GM19043 (cell line): ENCODE measurements at regions not wholly inside any gene's neighbourhood (a gene's known extent, or its start where the extent isn't known, plus 50 kb on each side); places are given as distances from the start of the nearest gene placed in this dataset.
"Not testable (repeated sequence)": the region's sequence is repeated elsewhere in the genome, so short reads cannot be mapped to it uniquely, and the experiment has no call there.

Source experiments
- ATAC-seq: cut with Tn5 transposase; IDR thresholded peaks from one replicate; pipeline ENCODE4 v1.9.1; 2021; ENCODE audit warnings: low read depth; ENCODE audit not compliant: unreplicated experiment

DNA sequence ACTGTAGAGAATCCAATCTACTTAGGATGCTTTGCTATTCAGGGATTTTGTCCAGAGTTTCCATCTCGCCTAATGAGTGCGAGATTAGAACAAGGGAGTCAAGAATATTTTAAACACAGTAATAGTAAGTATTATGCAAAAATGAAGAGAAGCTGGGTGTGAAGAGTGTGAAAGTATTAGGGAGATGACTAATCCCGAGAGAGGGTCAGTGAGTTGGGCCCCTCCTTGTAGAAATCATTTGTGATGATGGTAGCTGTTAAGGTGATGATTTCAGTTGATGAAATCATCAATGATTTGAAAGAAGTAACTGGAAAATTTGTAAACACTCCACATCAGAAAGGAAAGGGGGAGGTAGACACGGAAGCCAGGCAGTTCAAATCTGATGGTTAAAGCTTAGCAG is 478.9 kb upstream of the MGAT4C start:
- ATAC-seq: no peak

DNA sequence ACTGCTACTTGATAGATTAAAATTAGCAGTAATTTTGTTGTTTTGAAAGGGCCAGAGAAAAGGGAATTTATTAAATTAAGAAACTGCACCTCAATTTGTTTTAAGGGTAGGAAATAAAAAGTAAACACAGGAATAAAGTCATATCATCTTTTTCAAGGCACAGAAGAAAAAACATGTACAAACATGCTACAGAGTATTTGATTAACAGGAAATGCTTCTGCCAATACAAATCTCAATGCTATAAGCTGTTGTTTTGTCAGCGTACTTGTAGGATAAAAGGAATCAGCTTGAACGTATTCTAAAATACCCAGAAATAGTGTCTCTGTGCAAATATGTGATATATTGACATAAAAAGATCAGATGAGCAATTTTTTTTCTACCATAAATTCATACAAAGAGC is 474.0 kb upstream of the MGAT4C start:
- ATAC-seq: no peak

DNA sequence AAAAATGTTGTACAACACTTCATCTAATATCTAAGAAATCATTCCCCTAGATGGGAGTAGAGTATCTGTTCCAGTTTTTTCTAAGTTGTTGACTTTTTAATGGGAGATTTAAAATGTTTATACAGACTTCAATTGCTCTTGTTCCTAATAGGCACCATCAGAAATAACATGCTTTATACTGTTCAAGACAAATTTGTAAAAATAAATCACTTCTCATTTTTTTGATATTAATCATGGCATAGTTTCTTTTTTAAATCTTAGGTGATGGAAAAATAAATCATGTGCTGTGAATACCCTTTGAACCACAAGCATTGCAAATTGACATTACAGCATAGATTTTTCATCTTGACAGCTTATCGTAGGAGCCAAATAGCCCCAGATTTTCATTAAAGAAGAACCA is 473.5 kb upstream of the MGAT4C start:
- ATAC-seq: no peak

DNA sequence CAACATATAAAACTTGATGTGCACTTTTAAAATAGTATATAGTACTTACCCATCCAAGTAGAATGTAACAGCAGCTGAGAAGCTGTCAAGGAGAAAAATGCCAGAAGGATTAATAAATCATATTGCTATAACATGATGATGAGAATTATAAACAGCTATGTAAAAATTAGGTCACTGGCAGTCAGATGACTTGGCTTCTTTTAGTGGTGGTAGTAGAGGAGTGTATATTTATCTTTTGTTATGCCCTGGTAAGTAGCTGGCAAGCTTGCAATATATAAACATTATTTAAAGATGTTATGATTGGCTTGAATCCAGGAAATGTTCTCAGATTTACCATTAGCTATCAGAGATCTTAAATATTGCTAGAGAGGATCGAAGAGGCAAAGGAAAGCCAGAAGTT is 471.0 kb upstream of the MGAT4C start:
- no peak for ATAC-seq

DNA sequence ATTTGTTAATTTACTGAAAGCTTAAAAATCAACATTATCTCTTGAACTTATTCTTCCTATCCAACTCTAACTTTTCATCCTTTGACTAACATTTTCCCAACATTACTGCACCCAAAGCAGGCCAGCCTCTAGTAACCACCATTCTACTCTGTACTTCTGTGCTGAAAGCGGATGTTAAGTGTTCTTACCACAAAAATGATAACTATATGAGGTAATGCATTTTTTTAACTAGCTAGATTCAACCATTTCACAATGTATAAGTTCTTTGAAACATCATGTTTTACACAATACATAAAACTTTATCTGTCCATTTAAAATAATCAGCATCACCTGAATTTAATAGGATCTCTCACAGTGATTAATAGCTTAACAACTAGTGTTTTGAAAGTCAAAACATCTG is 468.5 kb upstream of the MGAT4C start:
- ATAC-seq: no peak

DNA sequence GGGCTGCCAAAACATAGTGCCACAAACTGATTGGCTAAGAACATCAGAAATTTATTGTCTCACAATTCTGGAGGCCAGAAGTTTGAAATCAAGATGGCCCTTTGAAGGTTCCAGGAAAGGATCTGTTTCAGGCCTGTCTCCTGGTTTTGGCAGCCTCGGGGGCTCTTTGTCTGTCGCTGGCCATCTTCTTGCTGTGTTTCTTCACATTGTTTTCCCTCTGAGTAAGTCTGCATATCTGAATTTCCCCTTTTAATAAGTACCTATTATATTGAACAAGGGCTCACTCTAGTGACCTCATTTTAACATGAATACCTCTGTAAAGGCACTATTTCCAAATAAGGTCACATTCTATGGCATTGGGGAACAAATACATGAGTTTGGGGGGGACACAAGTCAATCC is 467.1 kb upstream of the MGAT4C start:
- no peak for ATAC-seq

DNA sequence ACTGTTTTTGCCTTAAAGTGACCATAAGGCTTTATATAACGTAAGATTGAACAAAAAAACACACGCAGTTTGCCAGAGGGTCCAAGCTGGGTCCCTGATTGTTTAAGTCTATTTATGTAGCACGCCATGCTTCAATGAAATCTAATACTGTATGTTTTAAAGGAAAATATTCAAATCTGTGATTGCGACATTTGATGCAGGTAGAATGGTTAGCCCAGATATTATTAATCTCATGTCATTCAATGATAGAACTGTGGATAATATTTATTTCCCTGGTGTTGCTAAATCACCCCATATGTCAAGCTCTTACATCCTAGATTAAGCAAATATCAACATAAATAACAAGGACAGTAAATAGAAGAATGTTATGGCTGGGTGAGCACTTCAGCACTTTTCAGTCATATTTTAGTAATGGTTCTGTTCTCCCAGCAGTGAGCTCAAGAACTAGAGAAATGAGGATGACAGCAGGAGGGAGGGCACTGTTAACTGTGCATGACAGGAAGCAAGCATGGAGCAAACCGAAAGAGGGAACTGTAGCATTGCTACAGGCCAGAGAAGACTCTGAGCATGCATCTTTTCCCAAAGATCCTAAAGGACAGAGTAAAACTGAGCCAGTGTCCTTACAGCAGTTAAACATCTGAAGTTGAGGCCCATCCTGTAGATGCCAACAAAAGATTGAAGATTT is 465.7 kb upstream of the MGAT4C start:
- ATAC-seq: no peak

DNA sequence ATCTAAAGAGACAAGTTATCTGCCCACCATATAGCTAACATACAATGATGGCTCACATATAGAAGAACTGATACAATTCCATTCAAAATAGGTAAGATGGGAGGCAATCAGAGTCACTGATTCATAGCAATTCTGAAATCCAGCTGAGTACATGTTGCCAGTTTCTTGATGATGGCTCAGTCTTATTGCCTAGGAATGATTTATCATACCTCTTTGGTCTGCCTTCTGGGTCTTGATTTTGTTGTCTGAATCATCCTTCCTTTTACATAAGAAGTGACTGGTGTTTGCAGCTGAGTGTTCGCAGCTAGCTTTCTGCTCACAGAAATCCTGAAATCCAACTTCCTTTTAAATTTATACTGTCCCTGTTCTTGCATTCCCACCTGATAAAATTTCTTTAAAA is 463.2 kb upstream of the MGAT4C start:
- no peak for ATAC-seq

DNA sequence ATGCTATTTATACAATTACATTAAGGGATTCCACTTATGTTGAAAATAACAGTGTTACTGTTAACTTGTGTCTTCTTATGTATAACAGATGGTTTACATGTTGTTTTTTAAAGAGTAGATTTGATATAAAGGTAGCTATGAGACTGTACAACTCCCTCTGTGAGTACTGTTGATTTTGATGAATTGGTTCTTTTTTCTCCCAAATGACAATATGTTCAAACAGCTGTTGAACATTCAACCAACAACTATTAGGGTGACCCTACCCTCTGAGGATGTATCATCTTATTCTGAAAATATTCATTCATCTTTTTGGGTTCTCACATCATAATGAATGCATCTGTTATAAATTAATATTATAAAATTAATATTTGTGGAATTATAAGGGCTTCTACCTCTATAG is 456.9 kb upstream of the MGAT4C start:
- no peak for ATAC-seq

DNA sequence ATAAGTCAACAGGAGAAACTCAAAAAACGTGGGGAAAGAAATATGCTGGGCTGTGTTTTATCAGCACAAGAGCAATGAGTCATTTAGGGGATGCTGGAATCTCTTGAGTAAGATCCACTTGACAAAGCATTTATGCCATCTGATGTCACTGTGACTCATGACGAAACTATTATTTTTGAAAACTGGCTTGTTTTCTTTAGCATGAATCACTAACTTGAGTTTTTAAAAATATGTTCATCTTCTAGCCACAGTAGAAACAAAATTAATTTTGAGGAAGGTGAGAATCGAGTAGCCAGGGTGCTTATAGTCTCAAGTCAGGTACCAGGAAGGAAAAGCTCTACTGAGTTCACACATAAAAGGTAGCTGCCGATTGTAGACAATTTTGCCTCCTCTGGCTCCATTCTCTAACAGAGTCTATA is 456.2 kb upstream of the MGAT4C start:
- no peak for ATAC-seq

DNA sequence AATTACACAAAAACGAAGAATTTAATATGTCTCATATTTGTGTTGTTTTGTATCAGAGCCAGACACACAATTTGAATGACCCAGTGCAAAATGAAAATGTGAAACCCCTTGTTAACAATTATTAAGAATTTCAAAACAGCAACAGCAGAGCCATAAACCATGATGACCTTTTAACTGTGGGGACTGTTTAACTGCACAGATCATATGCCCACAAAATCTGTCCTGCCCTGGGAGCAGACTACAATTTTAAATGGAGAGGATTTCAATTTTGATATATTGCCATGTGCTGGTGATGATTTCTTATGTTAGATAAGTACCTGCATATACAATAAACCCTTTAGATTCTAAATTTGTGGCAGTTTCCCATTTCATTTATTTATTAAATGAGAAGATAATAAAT is 455.5 kb upstream of the MGAT4C start:
- ATAC-seq: no peak

DNA sequence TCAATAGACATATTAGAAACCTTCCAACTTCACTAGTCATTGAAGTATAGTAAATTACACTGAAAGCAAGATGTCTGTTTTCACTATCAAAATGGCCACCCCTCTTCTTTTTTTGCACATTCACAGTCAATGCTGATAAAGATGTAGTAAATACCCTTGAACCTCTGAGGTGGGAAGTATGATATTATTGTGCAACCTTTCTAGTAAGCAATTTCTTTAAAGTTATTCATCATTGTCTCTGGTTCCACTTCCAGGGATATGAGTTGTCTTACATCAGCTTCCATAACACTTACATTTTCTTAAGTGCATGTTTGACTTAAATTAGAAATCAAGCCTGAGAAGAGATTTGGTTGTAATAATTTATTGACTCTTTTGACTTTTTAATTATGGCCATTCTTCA is 453.9 kb upstream of the MGAT4C start:
- no peak for ATAC-seq

DNA sequence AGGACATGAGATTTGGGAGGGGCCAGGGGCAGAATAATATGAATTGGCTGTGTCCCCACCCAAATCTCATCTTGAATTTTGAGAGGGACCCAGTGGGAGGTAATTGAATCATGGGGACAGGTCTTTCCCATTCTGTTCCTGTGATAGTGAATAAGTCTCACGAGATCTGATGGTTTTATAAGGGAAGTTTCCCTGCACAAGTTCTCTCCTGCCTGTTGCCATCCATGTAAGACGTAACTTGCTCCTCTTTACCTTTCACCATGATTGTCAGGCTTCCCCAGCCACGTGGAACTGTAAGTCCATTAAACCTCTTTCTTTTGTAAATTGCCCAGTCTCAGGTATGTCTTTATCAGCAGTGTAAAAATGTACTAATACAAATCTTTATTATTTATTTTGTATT is 452.8 kb upstream of the MGAT4C start:
- ATAC-seq: not testable (repeated sequence)

DNA sequence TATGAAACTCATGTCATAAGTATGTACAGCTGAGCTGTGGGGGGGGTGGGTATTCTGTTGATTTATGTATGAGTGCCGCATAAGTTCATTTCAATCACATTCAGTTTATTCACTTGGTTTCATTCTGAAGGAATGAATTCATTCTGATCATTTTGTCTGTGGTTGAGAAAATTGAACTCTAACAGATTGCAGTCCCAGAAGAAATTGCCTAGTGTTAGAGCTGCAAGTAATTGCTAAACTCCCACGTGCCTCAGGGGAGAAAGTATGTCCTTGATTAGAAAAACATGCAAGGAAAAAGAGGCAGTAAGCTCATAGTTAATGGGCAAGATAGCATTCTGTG is 442.4 kb upstream of the MGAT4C start:
- no peak for ATAC-seq

DNA sequence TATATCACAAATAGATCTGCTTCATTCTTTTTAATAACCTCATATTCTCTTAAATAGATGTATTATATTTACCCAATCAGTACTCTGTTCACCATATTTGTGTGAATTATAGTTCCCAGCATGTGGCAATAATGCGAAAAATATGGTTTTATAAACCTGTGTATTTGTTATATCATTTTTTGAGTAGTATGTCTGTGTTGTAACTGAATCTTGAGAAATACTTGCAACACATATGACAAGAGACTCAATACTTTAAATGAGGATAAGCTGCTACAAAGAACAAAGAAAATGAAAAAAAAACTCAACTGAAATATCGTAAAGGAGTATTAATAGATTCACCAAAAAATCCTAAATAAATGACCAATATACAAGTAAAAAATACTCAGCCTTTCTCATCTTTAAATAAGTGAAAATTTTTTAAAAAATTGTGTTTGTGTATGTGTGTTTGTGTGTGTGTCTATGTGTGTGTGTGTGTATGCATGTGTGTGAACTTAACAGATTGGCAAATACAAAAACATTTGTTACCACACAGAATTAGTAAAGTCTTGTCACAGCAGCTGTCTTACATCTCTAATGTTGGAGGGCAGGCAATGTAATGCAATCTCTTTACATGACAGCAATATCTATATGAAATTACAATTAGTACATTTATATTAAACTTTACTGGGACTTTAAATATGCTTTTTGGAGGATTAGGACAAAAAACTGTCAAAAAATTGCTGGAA is 441.9 kb upstream of the MGAT4C start:
- ATAC-seq: no peak

DNA sequence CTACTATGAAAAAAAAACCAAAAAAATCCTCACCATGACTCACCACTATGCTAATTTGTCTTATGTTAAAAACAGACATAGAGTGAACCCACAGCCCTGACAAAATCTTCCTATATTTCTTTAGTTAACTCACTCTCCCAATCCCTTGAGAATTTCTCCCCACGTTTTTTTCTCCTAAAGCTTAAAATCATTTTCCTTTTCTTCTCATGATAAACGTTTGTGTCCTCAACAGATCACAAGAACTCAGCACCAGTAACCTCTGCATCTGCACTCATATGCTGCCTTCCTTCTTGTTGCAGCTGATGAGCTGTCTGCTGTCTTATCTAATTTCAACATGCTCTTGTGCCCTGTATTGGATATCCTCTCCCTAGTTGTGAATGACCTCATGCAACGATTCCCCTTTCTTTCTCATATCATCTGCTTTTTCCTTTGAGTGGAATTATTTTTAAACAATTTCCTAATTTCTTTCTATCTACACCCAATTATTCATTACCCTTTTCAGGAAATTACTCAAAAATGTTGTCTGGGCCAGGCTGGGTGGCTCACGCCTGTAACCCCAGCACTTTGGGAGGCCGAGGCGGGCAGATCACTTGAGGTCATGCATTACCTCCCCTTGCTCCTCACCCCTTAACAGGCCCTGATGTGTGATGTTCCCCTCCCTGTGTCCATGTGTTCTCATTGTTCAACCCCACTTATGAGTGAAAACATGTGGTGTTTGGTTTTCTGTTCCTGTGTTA is 427.5 kb upstream of the MGAT4C start:
- ATAC-seq: no peak

DNA sequence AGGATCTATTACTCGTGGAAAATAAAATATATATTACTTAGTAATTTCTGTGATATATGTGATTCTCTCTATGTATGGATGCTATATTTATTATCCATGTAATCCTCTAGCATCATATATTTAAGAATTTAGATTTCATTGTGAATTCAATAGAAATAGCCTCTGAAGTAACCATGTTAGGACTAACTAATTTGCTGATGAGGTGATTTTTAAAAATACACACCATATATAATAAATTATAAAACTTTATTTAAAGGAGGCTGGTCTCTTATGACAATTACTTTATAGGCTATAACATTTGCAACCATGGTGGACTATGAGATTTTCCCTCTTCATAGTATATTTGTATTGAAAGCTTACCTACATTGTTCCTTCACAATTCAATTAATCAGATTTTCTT is 424.9 kb upstream of the MGAT4C start:
- no peak for ATAC-seq

DNA sequence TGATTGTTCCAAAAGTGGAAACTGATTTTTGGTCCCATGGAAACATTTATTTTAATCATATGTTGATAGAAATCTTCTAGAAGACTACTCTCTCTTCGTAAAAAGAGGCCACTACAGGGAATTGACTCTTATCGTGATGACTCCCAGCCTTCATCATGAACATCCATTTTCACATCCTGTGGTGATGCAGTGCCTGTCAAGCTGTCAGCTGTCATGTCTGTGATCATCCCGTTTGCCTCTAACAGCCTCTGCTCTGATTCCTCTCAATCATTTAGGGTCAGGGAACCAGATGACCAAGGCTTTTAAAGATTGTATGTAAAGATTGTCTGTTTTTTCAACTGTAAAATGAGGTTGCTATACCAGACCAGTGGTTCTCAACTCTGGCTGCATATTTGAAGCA is 419.0 kb upstream of the MGAT4C start:
- ATAC-seq: no peak

DNA sequence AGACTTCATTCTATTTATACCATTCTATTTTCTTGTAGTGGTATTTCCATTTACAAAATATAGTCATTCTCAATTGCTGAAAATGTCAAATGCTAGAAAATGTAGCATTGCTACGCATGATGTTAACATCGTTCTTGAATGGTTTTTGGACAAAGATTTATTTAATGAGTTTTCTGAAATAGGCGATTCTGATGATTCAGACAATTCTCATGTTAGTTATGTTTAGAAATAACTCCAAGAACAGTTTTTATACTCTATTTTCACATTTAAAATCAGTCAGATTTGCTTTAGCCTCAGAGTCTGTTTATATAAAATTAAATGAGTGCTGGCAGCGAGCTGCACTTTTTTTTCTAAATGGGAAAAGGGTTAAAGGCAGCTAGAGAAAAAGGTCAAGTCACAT is 414.8 kb upstream of the MGAT4C start:
- ATAC-seq: no peak

DNA sequence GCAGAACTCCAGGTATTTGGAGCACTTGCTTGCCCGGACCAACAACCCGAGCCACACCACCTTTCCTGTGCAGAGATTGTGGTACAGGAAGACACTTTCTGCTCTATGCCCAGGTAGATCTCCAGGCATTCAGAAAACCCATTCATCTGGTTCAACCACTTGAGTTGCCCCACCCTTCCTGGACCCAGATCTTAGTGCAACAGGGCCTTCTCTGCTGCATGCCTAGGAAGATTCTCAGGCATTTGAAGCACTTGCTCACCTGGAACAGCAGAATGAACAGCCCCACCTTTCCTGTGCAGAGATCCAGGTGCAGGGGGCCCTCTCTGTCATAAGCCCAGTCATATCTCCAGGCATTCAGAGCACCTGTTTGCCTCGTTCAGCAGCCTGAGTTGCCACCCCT is 412.8 kb upstream of the MGAT4C start:
- ATAC-seq: no peak

DNA sequence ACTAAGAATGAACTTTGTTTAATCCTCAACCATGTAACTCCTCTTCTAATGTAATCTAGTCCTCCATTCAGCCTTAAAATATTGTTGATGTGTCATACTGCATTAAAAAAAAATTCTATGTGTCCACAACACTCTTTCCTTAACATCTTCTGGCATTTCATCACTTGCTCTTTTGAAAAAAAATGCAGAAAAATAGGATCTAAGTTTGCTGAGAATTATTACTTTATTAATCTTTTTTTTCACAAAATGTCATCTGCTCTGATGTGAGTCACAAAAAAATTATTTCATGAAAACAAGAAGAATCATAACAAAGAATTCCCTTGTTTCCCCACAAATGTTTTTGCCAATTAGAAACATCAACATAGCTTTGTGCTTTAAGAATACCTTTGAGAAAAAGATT is 410.1 kb upstream of the MGAT4C start:
- ATAC-seq: no peak

DNA sequence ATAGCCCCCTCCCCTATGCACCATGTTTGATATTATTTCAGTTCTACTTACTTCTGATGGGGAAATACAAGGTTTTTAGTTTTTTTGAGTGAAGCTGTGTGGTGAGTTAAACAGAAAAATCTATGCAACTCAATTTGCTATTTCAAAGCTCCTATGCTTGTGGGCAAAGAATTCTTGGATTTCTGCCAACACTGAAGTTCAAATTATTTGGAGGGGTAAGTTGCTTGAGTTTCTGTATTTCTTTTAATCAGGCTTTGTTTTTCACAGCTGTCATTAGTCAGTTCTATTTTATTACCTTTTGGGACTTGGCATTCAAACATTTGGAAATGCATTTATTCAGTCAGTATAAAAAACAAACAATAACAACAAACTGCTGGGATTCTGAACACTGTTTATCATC is 407.5 kb upstream of the MGAT4C start:
- ATAC-seq: no peak
